GM18873 (cell line): ENCODE measurements at regions not wholly inside any gene's neighbourhood (a gene's known extent, or its start where the extent isn't known, plus 50 kb on each side); places are given as distances from the start of the nearest gene placed in this dataset.
"Not testable (repeated sequence)": the region's sequence is repeated elsewhere in the genome, so short reads cannot be mapped to it uniquely, and the experiment has no call there.

Source experiments
- ATAC-seq: cut with Tn5 transposase; IDR thresholded peaks from one replicate; pipeline ENCODE4 v1.9.1; 2021; ENCODE audit warnings: mild to moderate bottlenecking, moderate library complexity, moderate number of reproducible peaks; ENCODE audit not compliant: unreplicated experiment, low FRiP score

- no peak for ATAC-seq
Measured at GRCh38 chr19:37303591-37304171, 67.2 kb upstream of the ZNF527 start.

GRCh38 chr19:37304190-37304883, 66.6 kb upstream of the ZNF527 start:
- ATAC-seq = no peak

DNA sequence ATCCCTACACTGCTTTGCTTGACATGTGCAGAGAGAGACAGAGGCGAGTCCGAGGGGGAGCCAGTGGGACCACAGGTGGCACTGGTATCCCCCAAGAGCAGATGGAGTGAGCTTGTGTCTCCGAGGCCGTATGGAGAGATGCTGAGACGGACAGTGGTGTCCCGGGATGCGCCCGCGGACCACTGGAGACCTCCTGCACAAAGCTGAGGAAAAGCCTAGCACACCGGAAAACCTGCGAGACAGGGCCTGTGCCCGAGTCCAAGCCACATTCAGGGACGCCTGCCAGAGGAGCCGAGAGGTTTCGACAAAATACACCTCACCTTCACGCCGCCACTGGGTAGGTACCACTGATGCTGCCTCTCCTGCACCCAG, 66.0 kb upstream of the ZNF527 start:
- no peak for ATAC-seq

GRCh38 chr19:37306383-37306963, 64.4 kb upstream of the ZNF527 start:
- ATAC-seq = no peak

DNA sequence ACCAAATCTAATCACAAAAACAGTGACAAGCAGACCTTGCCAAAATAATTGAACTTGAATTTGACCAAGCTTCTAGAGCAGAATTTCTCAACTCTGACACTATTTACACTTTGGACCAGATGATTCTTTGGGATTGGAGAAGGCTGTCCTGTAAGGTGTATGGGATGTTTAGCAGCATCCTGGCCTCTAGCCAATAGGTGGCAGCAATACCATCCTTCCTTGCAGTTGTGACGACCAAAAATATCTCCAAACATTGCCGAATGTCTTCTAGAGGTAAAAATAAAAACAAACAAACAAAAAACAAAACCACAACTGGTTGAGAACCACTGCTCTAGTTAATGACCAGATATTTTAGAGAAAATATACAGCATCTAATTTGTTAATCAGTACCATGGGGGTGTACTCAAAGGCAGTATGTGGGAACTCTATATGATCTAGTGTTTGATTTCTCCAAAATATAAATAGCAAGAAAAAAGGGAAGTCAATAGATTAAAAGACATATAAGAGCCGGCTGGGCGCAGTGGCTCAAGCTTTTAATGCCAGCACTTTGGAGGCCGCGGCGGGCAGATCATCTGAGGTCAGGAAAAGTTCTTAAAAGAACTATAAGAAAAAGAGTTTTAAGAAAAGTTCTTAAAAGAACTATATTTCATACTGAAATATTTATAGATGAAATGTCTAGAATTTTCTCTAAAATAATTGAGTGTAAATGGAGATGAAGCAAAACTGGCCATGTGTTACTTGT, 60.9 kb upstream of the ZNF527 start:
- ATAC-seq = no peak

GRCh38 chr19:37312531-37313334, 58.2 kb upstream of the ZNF527 start:
- ATAC-seq = not testable (repeated sequence)

- no peak for ATAC-seq
Measured at GRCh38 chr19:37313335-37313627, 57.6 kb upstream of the ZNF527 start.

- peak; percentile 96 for ATAC-seq
Measured at GRCh38 chr19:37317403-37318209, 53.3 kb upstream of the ZNF527 start.

- ATAC-seq = not testable (repeated sequence)
Measured at GRCh38 chr19:37320988-37321387, 49.9 kb upstream of the ZNF527 start.
